NB4 (cell line): ENCODE measurements at regions not wholly inside any gene's neighbourhood (a gene's known extent, or its start where the extent isn't known, plus 50 kb on each side); places are given as distances from the start of the nearest gene placed in this dataset.

Source experiments
- CTCF ChIP-seq: IDR thresholded peaks from one replicate; pipeline ENCODE4 v1.5.1; 2012; ENCODE audit warnings: low read depth, low read length
- POLR2A ChIP-seq: IDR thresholded peaks from 2 replicates; pipeline ENCODE4 v1.6.1; 2011; ENCODE audit warnings: mild to moderate bottlenecking; ENCODE audit not compliant: insufficient read length; ENCODE audit errors: extremely low read depth

GRCh38 chr2:236877972-236878371 is 207.7 kb upstream of the COPS8 start:
- TF ChIP-seq CTCF = no peak
- no peak for TF ChIP-seq POLR2A
